ENCODE measurements at regions not wholly inside any gene's neighbourhood (a gene's known extent, or its start where the extent isn't known, plus 50 kb on each side); places are given as distances from the start of the nearest gene placed in this dataset.
A peak's percentile ranks its signal among the peaks of the same experiment; 100 is the strongest.
"Not testable (repeated sequence)": the region's sequence is repeated elsewhere in the genome, so short reads cannot be mapped to it uniquely, and the experiment has no call there.

GRCh38 chr1:120465900-120466299 lies 51.1 kb downstream of the NBPF8 start:
- DNase-seq = peak; percentile 33

- peak; percentile 2 for DNase-seq
Measured at GRCh38 chr1:120477663-120478062, 62.8 kb downstream of the NBPF8 start.

- DNase-seq = not testable (repeated sequence)
Measured at GRCh38 chr1:120478400-120478799, 63.6 kb downstream of the NBPF8 start.

GRCh38 chr1:120487542-120487941 lies 72.7 kb downstream of the NBPF8 start:
- DNase-seq = not testable (repeated sequence)

GRCh38 chr1:120489217-120489616 lies 74.4 kb downstream of the NBPF8 start:
- DNase-seq = not testable (repeated sequence)

GRCh38 chr1:120497145-120497544 lies 82.3 kb downstream of the NBPF8 start:
- DNase-seq = not testable (repeated sequence)

- not testable (repeated sequence) for DNase-seq
Measured at GRCh38 chr1:120503284-120503683, 88.4 kb downstream of the NBPF8 start.

GRCh38 chr1:120506352-120506751 lies 91.5 kb downstream of the NBPF8 start:
- not testable (repeated sequence) for DNase-seq

GRCh38 chr1:120508351-120508750 lies 93.5 kb downstream of the NBPF8 start:
- not testable (repeated sequence) for DNase-seq

- DNase-seq = not testable (repeated sequence)
Measured at GRCh38 chr1:120509258-120509657, 94.4 kb downstream of the NBPF8 start.

GRCh38 chr1:120513099-120513498 lies 98.3 kb downstream of the NBPF8 start:
- not testable (repeated sequence) for DNase-seq

- DNase-seq = not testable (repeated sequence)
Measured at GRCh38 chr1:120513531-120513930, 98.7 kb downstream of the NBPF8 start.

- DNase-seq = not testable (repeated sequence)
Measured at GRCh38 chr1:120519196-120519595, 104.4 kb downstream of the NBPF8 start.

- not testable (repeated sequence) for DNase-seq
Measured at GRCh38 chr1:120524416-120524815, 109.6 kb downstream of the NBPF8 start.

- DNase-seq = peak; percentile 28
Measured at GRCh38 chr1:120525386-120525785, 110.6 kb downstream of the NBPF8 start.

GRCh38 chr1:120529475-120530089 lies 114.7 kb downstream of the NBPF8 start:
- DNase-seq = peak; percentile 48

GRCh38 chr1:120531455-120531854 lies 116.6 kb downstream of the NBPF8 start:
- peak; percentile 9 for DNase-seq

- DNase-seq = peak; percentile 77
Measured at GRCh38 chr1:120534361-120535047, 119.7 kb downstream of the NBPF8 start.

- DNase-seq = peak; percentile 50
Measured at GRCh38 chr1:120535052-120535451, 120.2 kb downstream of the NBPF8 start.

- DNase-seq = not testable (repeated sequence)
Measured at GRCh38 chr1:120541394-120541793, 126.6 kb downstream of the NBPF8 start.

GRCh38 chr1:120542365-120542764 lies 127.5 kb downstream of the NBPF8 start:
- DNase-seq = not testable (repeated sequence)

GRCh38 chr1:120542940-120543339 lies 128.1 kb downstream of the NBPF8 start:
- not testable (repeated sequence) for DNase-seq

GRCh38 chr1:120544434-120544833 lies 129.6 kb downstream of the NBPF8 start:
- DNase-seq = peak; percentile 85

- DNase-seq = not testable (repeated sequence)
Measured at GRCh38 chr1:120550335-120550734, 135.5 kb downstream of the NBPF8 start.
